ENCODE measurements at regions not wholly inside any gene's neighbourhood (a gene's known extent, or its start where the extent isn't known, plus 50 kb on each side); places are given as distances from the start of the nearest gene placed in this dataset.
"Not testable (repeated sequence)": the region's sequence is repeated elsewhere in the genome, so short reads cannot be mapped to it uniquely, and the experiment has no call there.

- Mint-ChIP-seq H3K27ac (no peak overlapping the region), H3K9me3 (peaks cover 3% of the 10 kb centered on the region), H3K36me3 (ENCODE audit: low read depth) (no peaks in the 10 kb centered on the region), H3K27me3 (no peaks in the 10 kb centered on the region), H3K4me3 (no peak overlapping the region), H3K4me1 (ENCODE audit: low read depth) (no peaks in the 10 kb centered on the region)
Observed at GRCh38 chr13:80509264-80509663, 168.3 kb upstream of the SPRY2 start.

DNA sequence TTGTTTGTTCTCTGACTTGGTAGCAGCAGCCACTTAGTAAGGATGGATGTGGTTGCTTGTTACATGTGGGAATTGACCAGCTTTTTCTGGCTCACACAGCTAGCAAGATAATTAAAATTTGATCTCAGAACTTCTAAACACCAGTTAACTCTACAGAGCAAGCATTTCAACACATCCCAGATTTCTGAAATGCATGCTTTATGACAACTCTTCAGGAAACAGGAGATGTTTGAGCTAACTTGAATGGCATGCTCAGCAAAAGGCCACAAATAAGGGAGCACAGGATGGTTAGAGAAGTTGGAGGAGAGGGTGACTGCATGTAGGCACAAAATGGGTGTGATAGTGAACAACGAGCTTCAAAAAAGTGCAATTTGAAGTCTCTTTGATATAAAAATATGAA lies 167.1 kb upstream of the SPRY2 start:
- Mint-ChIP-seq H3K4me1 (ENCODE audit: low read depth) (no peaks in the 10 kb centered on the region), H3K27me3 (no peaks in the 10 kb centered on the region), H3K36me3 (ENCODE audit: low read depth) (no peaks in the 10 kb centered on the region), H3K4me3 (no peak overlapping the region), H3K9me3 (peaks cover 3% of the 10 kb centered on the region), H3K27ac (no peak overlapping the region)

DNA sequence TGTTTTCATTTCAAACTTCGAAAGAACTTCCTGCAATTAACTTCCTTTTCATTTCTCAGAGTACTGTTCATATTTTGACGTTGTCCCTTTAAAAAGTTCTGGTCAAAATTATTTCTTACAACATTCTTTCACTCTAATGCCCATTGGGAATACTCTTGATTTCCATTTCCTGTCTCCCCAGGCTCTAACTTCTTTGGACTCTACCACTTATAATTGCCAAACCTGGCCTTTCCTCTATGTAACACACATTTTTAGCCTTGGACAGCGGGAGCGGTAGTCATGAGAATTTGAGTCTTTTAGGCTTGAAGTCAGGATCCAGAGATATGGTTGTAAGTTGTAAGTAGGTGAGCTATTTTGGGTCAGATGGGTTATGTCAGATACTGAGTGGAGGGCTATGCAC lies 163.5 kb upstream of the SPRY2 start:
- Mint-ChIP-seq H3K4me3 (no peak overlapping the region), H3K4me1 (ENCODE audit: low read depth) (no peaks in the 10 kb centered on the region), H3K27me3 (no peaks in the 10 kb centered on the region), H3K9me3 (peaks cover 3% of the 10 kb centered on the region), H3K27ac (no peak overlapping the region), H3K36me3 (ENCODE audit: low read depth) (no peaks in the 10 kb centered on the region)

DNA sequence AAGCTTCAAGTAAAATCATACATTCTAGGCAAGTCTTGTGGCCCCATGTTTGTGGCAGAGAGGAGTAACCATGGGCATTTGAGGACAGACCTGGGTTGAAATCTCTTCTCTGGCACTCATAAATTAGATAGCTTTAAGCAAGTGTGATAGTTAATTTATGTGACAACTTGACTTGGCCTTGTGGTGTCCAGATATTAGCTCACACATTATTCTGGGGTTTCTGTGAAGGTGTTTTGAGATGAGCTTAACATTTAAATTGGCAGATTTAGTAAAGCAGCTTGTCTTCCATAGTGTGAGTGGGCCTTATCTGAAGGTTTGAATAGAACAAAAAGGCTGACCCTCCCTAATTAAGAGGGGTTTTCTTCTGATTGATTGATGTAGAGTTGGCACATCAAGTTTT lies 161.4 kb upstream of the SPRY2 start:
- Mint-ChIP-seq H3K4me3 (no peak overlapping the region), H3K36me3 (ENCODE audit: low read depth) (no peaks in the 10 kb centered on the region), H3K4me1 (ENCODE audit: low read depth) (no peaks in the 10 kb centered on the region), H3K9me3 (peaks cover 3% of the 10 kb centered on the region), H3K27me3 (no peaks in the 10 kb centered on the region), H3K27ac (no peak overlapping the region)

GRCh38 chr13:80501556-80501955 lies 160.6 kb upstream of the SPRY2 start:
- H3K4me3 Mint-ChIP-seq: no peak overlapping the region
- H3K4me1 Mint-ChIP-seq (ENCODE audit: low read depth): no peaks in the 10 kb centered on the region
- H3K27ac Mint-ChIP-seq: no peak overlapping the region
- peaks cover 3% of the 10 kb centered on the region for H3K9me3 Mint-ChIP-seq
- H3K27me3 Mint-ChIP-seq: no peaks in the 10 kb centered on the region
- no peaks in the 10 kb centered on the region for H3K36me3 Mint-ChIP-seq (ENCODE audit: low read depth)

- Mint-ChIP-seq H3K9me3 (peaks cover 3% of the 10 kb centered on the region), H3K4me1 (ENCODE audit: low read depth) (no peaks in the 10 kb centered on the region), H3K27ac (no peak overlapping the region), H3K36me3 (ENCODE audit: low read depth) (no peaks in the 10 kb centered on the region), H3K27me3 (no peaks in the 10 kb centered on the region), H3K4me3 (no peak overlapping the region)
Observed at GRCh38 chr13:80499536-80500290, 158.8 kb upstream of the SPRY2 start.

DNA sequence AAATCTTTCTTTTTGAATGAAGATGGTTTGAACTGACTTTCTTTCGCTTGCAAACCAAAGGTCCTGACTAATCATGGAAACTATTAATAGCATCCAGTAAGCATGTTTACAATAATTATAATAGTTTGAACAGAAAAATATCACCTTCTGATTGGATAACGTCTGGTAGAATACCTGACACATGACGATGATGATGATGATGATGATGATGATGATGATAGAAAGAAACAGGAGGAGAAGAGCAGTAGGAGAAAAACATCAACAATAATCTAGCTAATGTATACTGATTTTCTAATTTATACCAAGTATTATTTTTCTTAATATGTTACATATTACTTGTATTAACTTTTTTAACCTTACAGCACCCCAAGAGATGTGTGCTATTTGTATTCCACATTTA lies 157.5 kb upstream of the SPRY2 start:
- Mint-ChIP-seq H3K4me3 (no peak overlapping the region), H3K27ac (no peak overlapping the region), H3K4me1 (ENCODE audit: low read depth) (no peaks in the 10 kb centered on the region), H3K36me3 (ENCODE audit: low read depth) (no peaks in the 10 kb centered on the region), H3K27me3 (no peaks in the 10 kb centered on the region), H3K9me3 (no peaks in the 10 kb centered on the region)

DNA sequence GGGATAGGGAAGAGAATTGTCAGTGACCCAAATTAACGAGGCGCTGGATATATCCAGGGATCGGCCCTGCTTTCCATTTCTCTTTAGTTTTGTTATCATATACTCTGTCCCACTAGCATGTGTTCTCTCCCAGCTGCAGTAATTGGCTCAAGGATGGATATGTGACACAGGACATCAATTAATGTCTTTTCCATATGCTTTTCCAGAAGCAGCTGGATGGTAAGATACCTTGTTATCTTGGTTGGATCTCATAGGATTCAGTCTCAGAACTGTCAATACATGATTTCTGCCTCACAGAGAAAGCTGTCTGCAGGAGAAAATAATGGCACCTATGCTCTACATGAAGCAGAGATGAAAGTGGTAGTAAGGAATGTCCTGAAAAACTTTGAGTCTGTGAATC lies 157.1 kb upstream of the SPRY2 start:
- H3K4me3 Mint-ChIP-seq: no peak overlapping the region
- no peaks in the 10 kb centered on the region for H3K4me1 Mint-ChIP-seq (ENCODE audit: low read depth)
- H3K27ac Mint-ChIP-seq: no peak overlapping the region
- no peaks in the 10 kb centered on the region for H3K27me3 Mint-ChIP-seq
- H3K9me3 Mint-ChIP-seq: no peaks in the 10 kb centered on the region
- H3K36me3 Mint-ChIP-seq (ENCODE audit: low read depth): no peaks in the 10 kb centered on the region

GRCh38 chr13:80497439-80497838 lies 156.5 kb upstream of the SPRY2 start:
- H3K4me1 Mint-ChIP-seq (ENCODE audit: low read depth): no peaks in the 10 kb centered on the region
- H3K27ac Mint-ChIP-seq: no peak overlapping the region
- no peaks in the 10 kb centered on the region for H3K27me3 Mint-ChIP-seq
- no peaks in the 10 kb centered on the region for H3K36me3 Mint-ChIP-seq (ENCODE audit: low read depth)
- H3K9me3 Mint-ChIP-seq: no peaks in the 10 kb centered on the region
- H3K4me3 Mint-ChIP-seq: no peak overlapping the region

GRCh38 chr13:80496721-80497397 lies 155.9 kb upstream of the SPRY2 start:
- H3K9me3 Mint-ChIP-seq: no peaks in the 10 kb centered on the region
- H3K4me3 Mint-ChIP-seq: no peak overlapping the region
- no peak overlapping the region for H3K27ac Mint-ChIP-seq
- no peaks in the 10 kb centered on the region for H3K27me3 Mint-ChIP-seq
- no peaks in the 10 kb centered on the region for H3K4me1 Mint-ChIP-seq (ENCODE audit: low read depth)
- no peaks in the 10 kb centered on the region for H3K36me3 Mint-ChIP-seq (ENCODE audit: low read depth)

DNA sequence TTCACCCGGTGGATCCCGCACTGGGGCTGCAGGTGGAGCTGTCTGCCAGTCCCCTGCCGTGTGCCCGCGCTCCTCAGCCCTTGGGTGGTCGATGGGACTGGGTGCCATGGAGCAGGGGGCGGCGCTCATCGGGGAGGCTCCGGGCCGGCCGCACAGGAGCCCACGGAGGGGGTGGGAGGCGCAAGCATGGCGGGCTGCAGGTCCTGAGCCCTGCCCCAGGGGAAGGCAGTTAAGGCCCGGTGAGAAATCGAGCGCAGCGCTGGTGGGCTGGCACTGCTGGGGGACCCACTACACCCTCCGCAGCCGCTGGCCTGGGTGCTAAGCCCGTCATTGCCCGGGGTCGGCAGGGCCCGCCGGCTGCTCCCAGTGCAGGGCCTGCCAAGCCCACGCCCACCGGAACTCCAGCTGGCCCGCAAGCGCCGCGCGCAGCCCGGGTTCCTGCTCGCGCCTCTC lies 149.6 kb upstream of the SPRY2 start:
- H3K4me1 Mint-ChIP-seq (ENCODE audit: low read depth); H3K36me3 Mint-ChIP-seq (ENCODE audit: low read depth); H3K4me3 Mint-ChIP-seq; H3K27ac Mint-ChIP-seq; H3K9me3 Mint-ChIP-seq; H3K27me3 Mint-ChIP-seq: not testable (repeated sequence)

GRCh38 chr13:80486402-80486801 lies 145.5 kb upstream of the SPRY2 start:
- H3K36me3 Mint-ChIP-seq (ENCODE audit: low read depth): no peaks in the 10 kb centered on the region
- H3K27ac Mint-ChIP-seq: no peak overlapping the region
- no peaks in the 10 kb centered on the region for H3K27me3 Mint-ChIP-seq
- H3K9me3 Mint-ChIP-seq: no peaks in the 10 kb centered on the region
- no peak overlapping the region for H3K4me3 Mint-ChIP-seq
- H3K4me1 Mint-ChIP-seq (ENCODE audit: low read depth): no peaks in the 10 kb centered on the region

DNA sequence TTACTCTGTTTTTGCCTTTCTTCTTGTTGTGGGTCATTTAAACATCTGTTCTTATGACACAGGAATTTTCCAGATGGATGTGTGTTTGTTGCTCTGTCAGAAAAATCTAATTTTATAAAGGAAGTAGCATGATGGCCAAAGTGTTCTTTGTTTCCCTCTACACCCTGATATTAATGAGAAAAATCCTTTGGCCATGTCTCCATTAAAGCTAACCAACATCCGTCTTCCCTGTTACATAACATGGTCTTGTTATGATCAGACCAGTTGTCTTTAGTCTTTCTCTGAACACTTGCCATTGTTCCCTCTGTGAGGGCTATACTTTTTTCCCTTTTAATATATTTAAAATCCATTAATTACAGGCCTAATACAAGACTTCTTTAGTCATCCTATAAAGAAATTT lies 142.2 kb upstream of the SPRY2 start:
- no peak overlapping the region for H3K4me3 Mint-ChIP-seq
- H3K27ac Mint-ChIP-seq: no peak overlapping the region
- H3K27me3 Mint-ChIP-seq: no peaks in the 10 kb centered on the region

GRCh38 chr13:80481588-80481987 lies 140.7 kb upstream of the SPRY2 start:
- Mint-ChIP-seq H3K27me3 (no peaks in the 10 kb centered on the region), H3K36me3 (ENCODE audit: low read depth) (no peaks in the 10 kb centered on the region), H3K4me1 (ENCODE audit: low read depth) (no peaks in the 10 kb centered on the region), H3K9me3 (peaks cover 3% of the 10 kb centered on the region), H3K27ac (no peak overlapping the region), H3K4me3 (no peak overlapping the region)

More for the DNA sequence above, 142.2 kb upstream of the SPRY2 start:
- peaks cover 3% of the 10 kb centered on the region for H3K9me3 Mint-ChIP-seq
- no peaks in the 10 kb centered on the region for H3K36me3 Mint-ChIP-seq (ENCODE audit: low read depth)
- H3K4me1 Mint-ChIP-seq (ENCODE audit: low read depth): no peaks in the 10 kb centered on the region

- Mint-ChIP-seq H3K36me3 (ENCODE audit: low read depth) (no peaks in the 10 kb centered on the region), H3K27me3 (no peaks in the 10 kb centered on the region), H3K27ac (no peak overlapping the region), H3K4me1 (ENCODE audit: low read depth) (no peaks in the 10 kb centered on the region), H3K4me3 (no peak overlapping the region), H3K9me3 (peaks cover 3% of the 10 kb centered on the region)
Observed at GRCh38 chr13:80477661-80478443, 136.9 kb upstream of the SPRY2 start.
